Stimulated activated naive CD8-positive, alpha-beta T cell treated with anti-CD3 and anti-CD28 coated beads, Interleukin-15, amount 100 ng/mL, for 72 hours (primary cell): ENCODE measurements at regions not wholly inside any gene's neighbourhood (a gene's known extent, or its start where the extent isn't known, plus 50 kb on each side); places are given as distances from the start of the nearest gene placed in this dataset.
"Not testable (repeated sequence)": the region's sequence is repeated elsewhere in the genome, so short reads cannot be mapped to it uniquely, and the experiment has no call there.

Experiments used
- ATAC-seq: fragments of 150-1000 bp; cut with Tn5 transposase; 2 replicates; pipeline ENCODE4 v1.10.0; 2021; ENCODE audit warnings: mild to moderate bottlenecking, moderate library complexity
- DNase-seq, 2 donors: peaks; one replicate each; pipeline ENCODE4 v3.0.0; 2021 to 2022
- H3K27ac Mint-ChIP-seq, 2 donors: one replicate each; pipeline ENCODE4 v1.8.0; 2022; ENCODE audit warnings: mild to moderate bottlenecking in 2 of 2, mixed read lengths in 2 of 2, moderate library complexity in 2 of 2
- H3K27me3 Mint-ChIP-seq: one replicate; pipeline ENCODE4 v1.8.0; 2022; ENCODE audit warnings: mixed read lengths
- H3K4me1 Mint-ChIP-seq: one replicate; pipeline ENCODE4 v1.8.0; 2022; ENCODE audit warnings: mild to moderate bottlenecking, mixed read lengths
- H3K4me3 Mint-ChIP-seq, 2 donors: one replicate each; pipeline ENCODE4 v1.8.0; 2022; ENCODE audit warnings: mild to moderate bottlenecking in 2 of 2, mixed read lengths in 2 of 2, moderate library complexity in 1 of 2
- H3K9me3 Mint-ChIP-seq, 2 donors: one replicate each; pipeline ENCODE4 v1.8.0; 2022; ENCODE audit warnings: mixed read lengths in 2 of 2

GRCh38 chr22:33163815-33164214 is 105.6 kb upstream of the SYN3 start:
- DNase-seq = no peak
- Mint-ChIP-seq H3K27me3 (peaks cover 9% of the 10 kb centered on the region), H3K9me3 (peaks cover 5 to 6% of the 10 kb centered on the region in 2 donors), H3K4me3 (no peak overlapping the region), H3K4me1 (no peaks in the 10 kb centered on the region), H3K27ac (no peak overlapping the region)
- ATAC-seq = no peak

- DNase-seq = no peak
- Mint-ChIP-seq H3K27ac (no peak overlapping the region), H3K4me3 (no peak overlapping the region), H3K4me1 (no peaks in the 10 kb centered on the region), H3K27me3 (peaks cover 9% of the 10 kb centered on the region), H3K9me3 (peaks cover 6 to 9% of the 10 kb centered on the region in 2 donors)
- no peak for ATAC-seq
These were observed 104.0 kb upstream of the SYN3 start for GRCh38 chr22:33162196-33162595.

- no peak for DNase-seq
- Mint-ChIP-seq H3K27ac (no peak overlapping the region), H3K9me3 (peaks cover 4 to 5% of the 10 kb centered on the region in 2 donors), H3K4me1 (no peaks in the 10 kb centered on the region), H3K4me3 (no peak overlapping the region), H3K27me3 (peaks cover 17% of the 10 kb centered on the region)
- no peak for ATAC-seq
These were observed 102.3 kb upstream of the SYN3 start for GRCh38 chr22:33160525-33160924.

- ATAC-seq, H3K27ac Mint-ChIP-seq, H3K4me3 Mint-ChIP-seq, DNase-seq, H3K4me1 Mint-ChIP-seq: not testable (repeated sequence)
- Mint-ChIP-seq H3K9me3 (peaks cover 4 to 13% of the 10 kb centered on the region in 2 donors), H3K27me3 (peaks cover 16% of the 10 kb centered on the region)
These were observed 96.8 kb upstream of the SYN3 start for GRCh38 chr22:33154967-33155366.

- DNase-seq = no peak
- no peak for ATAC-seq
- no peak overlapping the region for H3K27ac Mint-ChIP-seq
- no peaks in the 10 kb centered on the region for H3K27me3 Mint-ChIP-seq
- peaks cover 0 to under 1% of the 10 kb centered on the region in 2 donors for H3K9me3 Mint-ChIP-seq
- H3K4me3 Mint-ChIP-seq = no peak overlapping the region
- no peaks in the 10 kb centered on the region for H3K4me1 Mint-ChIP-seq
These were observed 91.4 kb upstream of the SYN3 start for GRCh38 chr22:33149611-33150010.

- ATAC-seq (no peak), DNase-seq (no peak)
- H3K4me3 Mint-ChIP-seq = no peak overlapping the region
- H3K4me1 Mint-ChIP-seq = no peaks in the 10 kb centered on the region
- H3K27ac Mint-ChIP-seq = no peak overlapping the region
- H3K27me3 Mint-ChIP-seq = no peaks in the 10 kb centered on the region
- peaks cover 0 to 4% of the 10 kb centered on the region in 2 donors for H3K9me3 Mint-ChIP-seq
These were observed 86.5 kb upstream of the SYN3 start for GRCh38 chr22:33144721-33145120.

GRCh38 chr22:33142282-33143055 is 84.3 kb upstream of the SYN3 start:
- no peaks in the 10 kb centered on the region for H3K27me3 Mint-ChIP-seq
- peaks cover 8 to 9% of the 10 kb centered on the region in 2 donors for H3K9me3 Mint-ChIP-seq
- no peak overlapping the region for H3K4me3 Mint-ChIP-seq
- H3K27ac Mint-ChIP-seq = no peak overlapping the region
- ATAC-seq = no peak
- DNase-seq = no peak
- no peaks in the 10 kb centered on the region for H3K4me1 Mint-ChIP-seq

GRCh38 chr22:33139937-33140336 is 81.8 kb upstream of the SYN3 start:
- no peaks in the 10 kb centered on the region for H3K27me3 Mint-ChIP-seq
- H3K4me1 Mint-ChIP-seq = no peaks in the 10 kb centered on the region
- DNase-seq (no peak), ATAC-seq (no peak)
- H3K9me3 Mint-ChIP-seq = peaks cover 8 to 13% of the 10 kb centered on the region in 2 donors
- no peak overlapping the region for H3K27ac Mint-ChIP-seq
- H3K4me3 Mint-ChIP-seq = no peak overlapping the region

GRCh38 chr22:33138333-33138732 is 80.2 kb upstream of the SYN3 start:
- H3K4me3 Mint-ChIP-seq, ATAC-seq, H3K4me1 Mint-ChIP-seq, H3K27me3 Mint-ChIP-seq, H3K27ac Mint-ChIP-seq, DNase-seq: not testable (repeated sequence)
- peaks cover 8 to 13% of the 10 kb centered on the region in 2 donors for H3K9me3 Mint-ChIP-seq

GRCh38 chr22:33130473-33130872 is 72.3 kb upstream of the SYN3 start:
- H3K4me1 Mint-ChIP-seq = no peaks in the 10 kb centered on the region
- H3K27ac Mint-ChIP-seq = no peak overlapping the region
- DNase-seq = no peak
- peaks cover 11% of the 10 kb centered on the region for H3K27me3 Mint-ChIP-seq
- no peak for ATAC-seq
- H3K9me3 Mint-ChIP-seq = no peaks in the 10 kb centered on the region
- no peak overlapping the region for H3K4me3 Mint-ChIP-seq

GRCh38 chr22:33129621-33130020 is 71.4 kb upstream of the SYN3 start:
- ATAC-seq = no peak
- Mint-ChIP-seq H3K4me1 (no peaks in the 10 kb centered on the region), H3K27me3 (peaks cover 11% of the 10 kb centered on the region), H3K4me3 (no peak overlapping the region), H3K27ac (no peak overlapping the region), H3K9me3 (no peaks in the 10 kb centered on the region)
- DNase-seq = no peak

- peaks cover 11% of the 10 kb centered on the region for H3K27me3 Mint-ChIP-seq
- ATAC-seq (no peak), DNase-seq (no peak)
- no peaks in the 10 kb centered on the region for H3K4me1 Mint-ChIP-seq
- H3K27ac Mint-ChIP-seq = no peak overlapping the region
- no peak overlapping the region for H3K4me3 Mint-ChIP-seq
- H3K9me3 Mint-ChIP-seq = no peaks in the 10 kb centered on the region
These were observed 68.7 kb upstream of the SYN3 start for GRCh38 chr22:33126881-33127280.

- H3K27me3 Mint-ChIP-seq = peaks cover 11% of the 10 kb centered on the region
- ATAC-seq (no peak), DNase-seq (no peak)
These were observed 66.3 kb upstream of the SYN3 start for GRCh38 chr22:33124471-33124870.

GRCh38 chr22:33122439-33122838 is 64.3 kb upstream of the SYN3 start:
- H3K27me3 Mint-ChIP-seq, ATAC-seq, H3K4me1 Mint-ChIP-seq: not testable (repeated sequence)

More at GRCh38 chr22:33124471-33124870, 66.3 kb upstream of the SYN3 start:
- H3K9me3 Mint-ChIP-seq = no peaks in the 10 kb centered on the region
- H3K4me1 Mint-ChIP-seq = no peaks in the 10 kb centered on the region
- H3K27ac Mint-ChIP-seq = peak overlapping the region in 1 of 2 donors; percentile 20
- H3K4me3 Mint-ChIP-seq = no peak overlapping the region

GRCh38 chr22:33119044-33119443 is 60.9 kb upstream of the SYN3 start:
- Mint-ChIP-seq H3K9me3 (no peaks in the 10 kb centered on the region), H3K27me3 (no peaks in the 10 kb centered on the region), H3K27ac (no peak overlapping the region), H3K4me3 (no peak overlapping the region), H3K4me1 (peaks cover 9% of the 10 kb centered on the region)
- DNase-seq (no peak), ATAC-seq (no peak)

More at GRCh38 chr22:33122439-33122838, 64.3 kb upstream of the SYN3 start:
- not testable (repeated sequence) for H3K9me3 Mint-ChIP-seq, H3K4me3 Mint-ChIP-seq, H3K27ac Mint-ChIP-seq, DNase-seq

GRCh38 chr22:33117821-33118220 is 59.6 kb upstream of the SYN3 start:
- H3K27ac Mint-ChIP-seq = no peak overlapping the region
- no peak overlapping the region for H3K4me3 Mint-ChIP-seq
- DNase-seq (no peak), ATAC-seq (no peak)
- H3K4me1 Mint-ChIP-seq = peaks cover 10% of the 10 kb centered on the region
- H3K9me3 Mint-ChIP-seq = no peaks in the 10 kb centered on the region
- H3K27me3 Mint-ChIP-seq = no peaks in the 10 kb centered on the region
